ENCODE measurements at regions not wholly inside any gene's neighbourhood (a gene's known extent, or its start where the extent isn't known, plus 50 kb on each side); places are given as distances from the start of the nearest gene placed in this dataset.

DNA sequence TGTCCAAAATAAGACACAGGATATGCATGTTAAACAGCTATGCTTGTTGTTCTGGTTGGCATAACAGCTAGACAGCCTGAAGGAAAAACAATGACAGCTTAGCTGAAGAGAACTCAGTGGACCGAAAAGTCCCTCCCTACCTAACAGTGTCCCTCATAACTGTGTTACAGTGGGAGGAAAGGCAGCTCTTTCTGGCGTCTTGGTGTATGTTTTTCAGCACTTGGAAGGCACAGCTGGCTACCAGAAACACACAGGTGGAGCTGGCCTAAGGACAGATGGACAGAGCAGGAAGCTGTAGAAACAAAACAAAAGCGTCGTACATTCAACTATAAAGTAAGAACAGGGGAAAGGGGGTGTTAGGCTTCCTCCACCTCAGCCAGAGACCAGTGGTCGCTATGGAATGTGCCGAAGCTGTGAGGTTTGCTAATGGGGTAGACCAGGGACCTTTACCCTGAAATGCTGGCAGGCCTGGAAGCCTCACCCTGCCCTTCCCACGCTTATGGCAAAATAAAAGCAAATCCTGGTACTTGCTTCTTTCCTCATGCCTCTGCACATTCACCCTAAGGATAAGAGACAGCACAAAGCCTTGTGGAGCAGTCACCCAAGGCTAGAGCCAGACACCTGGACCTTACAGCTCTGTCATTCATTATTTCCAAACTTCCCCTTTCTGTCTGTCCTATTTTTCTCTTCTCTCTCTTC, 103.5 kb upstream of the TRIB2 start:
- TF ChIP-seq, protein P1, sequence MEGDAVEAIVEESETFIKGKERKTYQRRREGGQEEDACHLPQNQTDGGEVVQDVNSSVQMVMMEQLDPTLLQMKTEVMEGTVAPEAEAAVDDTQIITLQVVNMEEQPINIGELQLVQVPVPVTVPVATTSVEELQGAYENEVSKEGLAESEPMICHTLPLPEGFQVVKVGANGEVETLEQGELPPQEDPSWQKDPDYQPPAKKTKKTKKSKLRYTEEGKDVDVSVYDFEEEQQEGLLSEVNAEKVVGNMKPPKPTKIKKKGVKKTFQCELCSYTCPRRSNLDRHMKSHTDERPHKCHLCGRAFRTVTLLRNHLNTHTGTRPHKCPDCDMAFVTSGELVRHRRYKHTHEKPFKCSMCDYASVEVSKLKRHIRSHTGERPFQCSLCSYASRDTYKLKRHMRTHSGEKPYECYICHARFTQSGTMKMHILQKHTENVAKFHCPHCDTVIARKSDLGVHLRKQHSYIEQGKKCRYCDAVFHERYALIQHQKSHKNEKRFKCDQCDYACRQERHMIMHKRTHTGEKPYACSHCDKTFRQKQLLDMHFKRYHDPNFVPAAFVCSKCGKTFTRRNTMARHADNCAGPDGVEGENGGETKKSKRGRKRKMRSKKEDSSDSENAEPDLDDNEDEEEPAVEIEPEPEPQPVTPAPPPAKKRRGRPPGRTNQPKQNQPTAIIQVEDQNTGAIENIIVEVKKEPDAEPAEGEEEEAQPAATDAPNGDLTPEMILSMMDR (IDR thresholded peaks at IDR 0.05), result no peak
- no peak for TF ChIP-seq POLR2A (IDR thresholded peaks at IDR 0.05)
